Activated T-cell treated with anti-CD3 and anti-CD28 coated beads for 24 hours (primary cell): ENCODE measurements at regions not wholly inside any gene's neighbourhood (a gene's known extent, or its start where the extent isn't known, plus 50 kb on each side); places are given as distances from the start of the nearest gene placed in this dataset.
"Not testable (repeated sequence)": the region's sequence is repeated elsewhere in the genome, so short reads cannot be mapped to it uniquely, and the experiment has no call there.

Experiments
- DNase-seq: peaks from one replicate; pipeline ENCODE4 v3.0.0-alpha.2; 2020; ENCODE audit warnings: low read depth

DNA sequence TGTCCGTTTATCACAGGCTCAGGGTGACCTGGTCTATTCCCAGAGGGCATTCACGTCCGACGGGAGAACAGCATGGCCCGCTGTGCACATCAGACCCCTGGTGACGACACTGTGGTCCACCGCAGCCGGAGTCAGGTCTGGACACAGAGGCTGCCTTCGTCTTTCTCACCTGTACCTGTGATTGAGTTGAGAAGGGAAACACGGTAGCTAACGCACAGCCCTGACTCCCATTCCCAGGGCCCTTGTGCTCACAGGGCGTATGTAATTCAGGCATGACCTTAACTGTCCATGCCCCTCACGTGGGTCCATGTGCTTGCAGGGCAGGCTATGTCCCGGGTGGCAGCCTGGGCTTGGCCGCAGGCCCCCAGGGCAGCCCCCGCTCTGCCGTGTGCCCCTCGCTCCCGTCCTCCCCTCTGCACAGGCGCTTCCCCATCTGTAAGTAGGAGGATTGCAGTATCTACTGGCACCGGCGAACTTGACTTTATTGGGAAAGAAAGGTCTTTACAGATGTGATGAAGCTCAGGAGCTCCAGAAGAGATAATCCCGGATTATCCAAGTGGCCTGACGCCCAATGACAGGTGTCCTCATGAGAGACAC lies 221.3 kb upstream of the TCERG1L start:
- no peak for DNase-seq

DNA sequence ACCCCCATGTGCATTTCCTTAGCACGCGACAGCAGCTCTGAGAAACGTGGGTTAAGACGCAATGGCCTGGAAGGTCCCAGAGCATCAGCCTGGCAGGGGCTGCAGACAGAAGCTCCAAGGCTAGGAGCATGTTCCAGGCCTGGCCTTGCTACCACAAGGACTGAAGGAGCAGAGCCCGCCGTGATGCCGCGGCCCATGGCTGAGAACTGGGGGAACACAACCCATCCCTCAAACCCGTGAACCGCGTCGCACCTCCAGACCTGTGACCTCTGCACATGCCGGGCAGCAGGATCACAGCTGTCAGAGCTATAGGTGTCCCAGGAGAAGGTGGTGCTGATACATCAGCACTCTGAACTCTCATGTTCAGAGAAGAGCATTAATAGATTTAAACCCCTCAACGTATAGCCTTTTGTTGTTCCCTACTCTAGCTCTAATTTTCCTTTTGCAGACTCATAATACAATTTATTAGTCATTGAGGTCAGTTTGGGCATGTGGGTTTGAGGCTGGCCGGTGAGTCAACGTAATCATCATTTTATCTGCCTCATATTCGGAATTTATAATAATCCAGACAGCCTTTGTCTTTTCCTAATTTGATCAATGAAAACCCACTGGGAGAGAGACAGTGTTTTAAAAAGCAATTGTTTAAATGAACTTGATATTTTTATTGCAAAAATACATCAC lies 222.5 kb upstream of the TCERG1L start:
- no peak for DNase-seq

DNA sequence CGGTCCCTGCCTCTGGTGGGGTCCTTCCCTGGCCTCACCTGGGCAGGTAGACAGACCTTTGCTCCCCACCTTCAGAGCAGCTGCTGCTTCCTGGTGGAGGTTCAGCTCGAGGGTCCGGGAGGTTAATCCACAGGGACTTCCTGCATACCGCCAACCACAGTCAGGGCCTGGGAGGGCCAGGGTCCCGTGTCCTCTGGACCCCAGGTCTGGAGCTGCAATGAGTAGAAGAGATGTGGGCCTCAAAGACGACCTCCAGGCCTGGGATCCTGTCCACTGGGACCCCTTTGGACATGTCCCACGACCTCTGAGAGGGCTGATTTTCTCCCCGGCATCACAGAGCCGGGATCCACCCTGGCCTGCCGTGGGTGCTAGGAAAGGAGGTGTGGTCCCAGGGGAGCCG lies 223.3 kb upstream of the TCERG1L start:
- no peak for DNase-seq

DNA sequence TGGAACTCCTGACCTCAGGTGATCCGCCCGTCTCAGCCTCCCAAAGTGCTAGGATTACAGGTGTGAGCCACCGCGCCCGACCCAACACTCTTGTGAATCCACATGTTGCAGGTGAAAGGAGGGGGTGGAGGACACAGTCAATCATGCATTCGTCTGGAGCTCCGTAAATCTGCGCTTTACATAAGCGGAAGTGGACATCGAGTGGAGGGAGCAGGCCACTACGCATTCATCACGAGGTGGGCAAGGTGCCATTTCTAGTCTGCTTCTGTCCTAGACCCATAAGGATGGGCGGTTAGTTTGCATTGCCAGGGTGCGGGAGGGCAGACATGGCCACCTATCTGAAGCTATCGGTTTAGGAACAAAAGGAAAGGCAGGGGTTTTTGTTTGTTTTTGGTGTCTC lies 225.2 kb upstream of the TCERG1L start:
- DNase-seq = no peak

DNA sequence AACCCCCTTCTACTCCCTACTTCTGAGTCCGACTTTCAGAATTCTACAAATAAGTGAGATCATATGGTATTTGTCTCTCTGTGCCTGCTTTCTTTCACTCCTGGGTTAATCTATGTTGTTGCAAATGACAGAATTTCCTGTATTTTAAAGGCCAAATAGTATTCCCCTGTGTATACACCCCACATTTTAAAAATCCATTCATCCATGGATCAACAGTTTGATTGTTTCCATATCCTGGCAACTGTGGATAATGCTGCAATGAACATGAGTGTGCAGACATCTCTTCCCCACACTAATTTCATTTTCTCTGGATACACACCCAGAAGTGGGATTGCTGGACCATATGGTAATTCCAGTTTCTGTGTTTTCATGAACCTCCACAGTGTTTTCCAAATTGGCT lies 225.8 kb upstream of the TCERG1L start:
- DNase-seq = no peak

DNA sequence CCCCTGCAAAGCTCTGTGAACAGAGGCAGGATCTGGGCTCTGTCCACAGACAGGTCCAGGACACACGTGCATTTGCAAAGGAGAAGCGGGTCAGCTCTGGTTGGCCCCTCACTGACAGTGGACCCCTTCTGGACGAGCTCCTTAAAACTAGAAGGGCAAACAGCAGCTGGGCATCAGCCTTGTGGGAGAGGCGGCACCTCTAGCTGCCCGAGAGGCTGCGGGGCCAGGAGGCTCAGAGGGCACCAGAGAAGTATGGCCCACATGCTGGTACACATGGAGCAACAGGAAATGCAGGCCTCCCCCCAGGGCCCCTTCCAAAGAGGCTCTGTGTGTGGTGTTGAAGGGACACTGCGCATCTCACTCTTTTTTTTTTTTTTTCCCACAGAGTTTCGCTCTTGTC lies 233.0 kb upstream of the TCERG1L start:
- DNase-seq = no peak

DNA sequence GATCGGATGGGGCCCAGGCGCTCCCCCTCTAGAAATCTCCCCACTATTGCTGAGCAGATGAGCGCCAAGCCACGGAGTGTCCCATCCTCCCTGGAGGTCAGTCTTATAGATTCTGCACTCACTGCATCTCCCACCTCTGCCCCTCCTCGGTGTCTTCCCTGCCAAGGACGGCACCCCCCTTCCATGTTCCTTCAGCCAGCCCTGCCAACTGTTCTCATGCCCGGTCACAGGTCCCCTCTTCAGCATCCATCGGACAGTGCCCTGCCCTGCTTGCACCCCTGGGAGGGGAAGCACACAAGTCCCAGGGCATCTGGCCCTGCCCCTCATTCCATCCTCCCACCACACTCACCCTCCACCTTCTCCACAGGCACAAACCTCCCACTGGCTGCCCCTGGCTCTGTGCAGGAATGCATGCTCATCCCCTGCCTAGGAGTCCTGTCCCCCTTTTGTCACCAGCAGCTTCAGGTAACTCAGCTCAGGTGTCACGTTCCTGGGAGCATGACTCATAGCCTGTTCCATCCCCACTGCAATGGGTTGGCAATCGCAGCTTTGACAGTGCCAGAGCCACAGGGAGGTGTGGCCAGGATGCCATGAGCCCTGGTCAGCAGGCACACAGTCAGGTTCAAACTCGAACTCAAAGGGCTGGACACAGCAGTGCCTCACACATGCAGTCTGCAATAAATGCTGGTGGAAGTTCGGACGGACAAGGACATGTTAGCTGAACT lies 234.7 kb upstream of the TCERG1L start:
- no peak for DNase-seq

DNA sequence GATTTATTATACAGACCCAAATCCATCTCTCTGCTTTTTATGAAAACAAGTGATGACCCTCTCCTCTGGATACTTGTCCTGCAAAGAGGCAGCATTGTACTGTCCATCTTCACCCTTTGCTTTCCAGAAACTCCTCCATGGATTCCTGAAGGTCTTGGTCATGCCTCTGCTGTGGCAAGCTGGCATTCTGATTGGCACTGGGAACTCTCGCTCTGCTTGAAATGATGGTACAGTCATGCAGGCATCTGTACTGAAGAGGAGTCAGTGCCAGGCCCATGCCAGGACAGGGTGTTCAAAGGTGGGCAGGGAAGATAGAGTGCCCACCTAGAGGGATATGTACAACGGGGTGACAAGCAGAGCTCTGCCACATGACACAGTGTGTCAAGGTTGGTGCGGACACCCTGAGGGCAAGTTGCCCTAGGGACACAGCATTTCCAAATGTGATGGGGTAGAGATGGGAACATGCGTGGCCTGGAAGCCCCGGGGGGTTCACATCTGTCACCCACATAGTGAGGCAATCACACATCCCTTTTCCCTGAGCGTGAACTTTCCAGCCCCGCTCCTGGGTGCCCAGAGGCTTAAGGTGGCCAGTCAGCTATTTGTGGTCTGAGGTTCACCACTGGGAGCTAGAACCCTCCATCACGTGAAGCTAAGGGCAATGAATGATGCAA lies 235.7 kb upstream of the TCERG1L start:
- DNase-seq = no peak

DNA sequence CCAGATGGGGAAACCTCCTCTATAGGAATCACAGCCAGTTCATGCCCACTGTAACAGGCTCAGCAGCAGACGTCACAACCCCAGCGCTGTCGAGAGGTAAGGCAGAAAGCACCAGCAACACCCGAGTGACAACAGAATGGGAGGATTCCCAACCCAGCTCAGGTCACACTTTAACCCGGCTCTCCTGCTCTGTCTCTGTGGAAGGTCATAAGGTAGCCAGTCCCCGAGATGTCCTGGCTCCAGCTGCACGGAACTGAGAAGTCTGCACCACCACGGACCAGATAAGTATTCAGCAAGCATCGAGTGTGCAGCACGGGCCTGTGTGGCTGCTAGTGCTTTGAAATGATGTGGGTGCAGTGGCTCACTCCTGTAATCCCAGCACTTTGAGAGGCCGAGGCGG lies 236.7 kb upstream of the TCERG1L start:
- DNase-seq = no peak

DNA sequence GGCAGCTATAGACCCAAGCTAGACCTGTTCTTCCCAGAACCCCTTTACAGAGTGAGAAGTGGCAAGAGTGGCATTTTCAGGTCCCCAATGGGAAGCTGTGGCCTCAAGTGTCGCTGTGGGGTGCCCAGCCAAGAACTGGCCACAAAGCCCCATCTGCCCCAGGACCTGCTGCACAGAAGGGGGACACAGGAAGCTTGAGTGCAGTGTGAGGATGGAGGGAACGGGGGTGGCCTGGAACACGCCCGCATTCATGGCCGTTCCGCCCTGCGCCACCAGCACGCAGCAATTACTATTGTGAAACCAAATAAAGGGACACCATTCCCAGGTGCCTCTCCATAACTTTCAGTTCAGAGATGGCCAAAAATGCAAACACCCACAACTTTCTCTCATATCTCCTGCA lies 237.6 kb upstream of the TCERG1L start:
- no peak for DNase-seq

DNA sequence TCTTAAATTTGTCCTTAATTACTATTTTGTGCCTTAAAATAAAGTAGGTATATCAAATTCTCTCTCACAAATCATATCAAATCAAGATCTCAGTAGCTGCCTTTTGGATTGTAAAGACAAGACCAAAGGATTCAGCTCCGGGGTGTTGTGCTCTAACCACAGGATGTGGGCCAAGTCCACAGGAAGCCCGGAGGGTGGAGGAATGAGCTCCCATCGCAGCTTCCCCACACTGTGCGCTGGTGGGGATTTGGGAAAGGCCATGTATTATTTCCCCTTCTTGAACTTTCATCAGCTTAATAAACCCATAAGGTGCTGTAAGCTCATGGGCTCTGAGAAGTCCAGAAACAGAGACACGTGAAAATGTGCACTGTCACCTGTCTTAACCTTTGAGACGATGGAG lies 241.6 kb upstream of the TCERG1L start:
- no peak for DNase-seq

DNA sequence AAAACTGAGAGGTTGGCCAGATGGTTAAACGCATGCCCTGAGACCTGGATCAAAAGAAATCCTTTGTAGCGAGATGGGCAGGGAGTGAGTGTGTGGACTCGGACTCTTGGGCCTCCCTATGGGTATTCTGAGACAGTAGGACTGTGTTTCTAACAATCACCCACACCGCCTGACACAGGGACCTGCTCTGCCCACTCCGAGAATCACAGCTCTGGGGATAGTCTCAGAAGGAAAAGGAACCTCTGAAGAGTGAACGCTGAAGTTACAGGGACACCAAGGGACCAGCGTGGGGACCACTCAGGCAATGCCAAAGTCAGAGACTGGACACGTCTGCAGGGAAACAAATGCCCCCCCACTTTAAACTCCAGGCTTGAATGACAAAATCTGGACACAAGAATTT lies 242.1 kb upstream of the TCERG1L start:
- DNase-seq = no peak

DNA sequence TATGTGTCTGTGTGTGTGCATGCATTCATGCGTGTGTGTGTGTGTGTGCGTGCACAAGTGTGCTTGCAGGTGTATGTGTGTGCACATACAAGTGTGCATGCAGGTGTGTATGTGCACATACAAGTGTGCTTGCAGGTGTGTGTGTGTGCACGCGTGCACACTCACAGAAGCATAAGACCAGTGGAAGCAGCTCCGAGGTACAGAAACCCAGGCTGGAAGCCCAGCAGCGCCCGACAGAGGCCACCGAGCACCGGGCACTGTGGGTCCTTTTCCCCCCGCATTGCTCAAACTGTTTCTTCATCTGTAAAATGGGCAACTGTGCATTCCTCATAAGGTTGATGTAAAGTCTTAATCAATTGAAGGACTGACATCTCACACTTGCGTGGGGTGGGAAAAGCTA lies 243.3 kb upstream of the TCERG1L start:
- no peak for DNase-seq

DNA sequence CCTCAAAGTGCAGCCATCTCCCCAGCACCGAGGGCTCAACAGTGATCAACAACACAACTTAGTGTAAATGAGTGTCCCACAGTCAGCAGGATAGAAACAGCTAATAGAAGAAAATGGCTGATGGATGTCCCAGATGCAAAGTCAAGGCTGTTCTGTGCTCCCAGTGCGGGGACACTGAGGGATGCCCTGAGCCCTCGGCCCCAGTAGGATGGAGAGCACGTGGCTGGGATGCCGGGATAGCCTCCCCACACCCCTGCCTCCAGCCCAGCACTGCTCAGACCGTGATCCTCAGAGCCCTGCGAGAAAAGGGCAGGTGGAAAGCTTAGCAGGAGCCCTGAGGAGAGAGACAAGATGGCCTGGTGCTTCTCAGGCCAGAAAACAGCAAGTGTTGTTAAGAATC lies 243.9 kb upstream of the TCERG1L start:
- no peak for DNase-seq

DNA sequence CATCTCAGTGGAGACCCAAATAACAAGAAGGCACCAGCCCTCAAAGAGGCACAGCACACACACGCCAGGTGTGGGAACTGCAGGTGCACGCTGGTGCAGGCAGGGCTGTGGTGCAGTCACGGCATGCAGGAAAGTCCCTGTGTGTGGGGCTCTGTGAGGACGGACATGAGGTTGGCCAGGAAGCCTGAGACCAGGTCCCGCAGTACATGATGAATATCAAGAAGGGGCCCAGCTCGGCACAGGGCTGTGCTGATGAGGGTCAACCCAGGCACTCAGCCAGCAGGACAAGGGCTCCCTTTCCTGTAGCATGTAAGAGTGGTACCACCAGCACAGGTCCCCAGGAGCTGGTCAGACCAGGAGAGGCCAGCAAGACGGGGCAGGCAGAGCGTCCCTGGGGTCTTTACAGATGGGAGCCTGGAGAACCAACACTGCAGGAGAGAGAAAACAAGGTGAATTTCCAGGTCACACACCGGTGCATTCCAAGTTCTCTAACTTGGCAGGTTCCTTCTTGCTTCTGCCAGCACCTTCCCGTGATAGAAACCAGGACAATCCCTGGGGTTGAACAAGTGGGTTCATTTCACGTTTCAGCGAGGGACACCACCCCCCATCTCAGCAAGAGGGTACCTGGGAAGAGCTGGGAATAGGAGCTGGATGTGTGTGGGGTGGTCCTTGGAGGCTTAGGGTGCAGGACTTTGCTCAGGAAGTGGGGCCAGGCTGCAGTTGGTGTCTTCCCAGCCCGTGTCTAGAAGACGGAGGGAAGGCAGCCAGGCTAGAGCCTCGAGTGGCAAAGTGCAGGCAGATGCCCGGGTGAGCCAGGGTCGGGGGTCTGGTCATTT lies 244.8 kb upstream of the TCERG1L start:
- DNase-seq = no peak

DNA sequence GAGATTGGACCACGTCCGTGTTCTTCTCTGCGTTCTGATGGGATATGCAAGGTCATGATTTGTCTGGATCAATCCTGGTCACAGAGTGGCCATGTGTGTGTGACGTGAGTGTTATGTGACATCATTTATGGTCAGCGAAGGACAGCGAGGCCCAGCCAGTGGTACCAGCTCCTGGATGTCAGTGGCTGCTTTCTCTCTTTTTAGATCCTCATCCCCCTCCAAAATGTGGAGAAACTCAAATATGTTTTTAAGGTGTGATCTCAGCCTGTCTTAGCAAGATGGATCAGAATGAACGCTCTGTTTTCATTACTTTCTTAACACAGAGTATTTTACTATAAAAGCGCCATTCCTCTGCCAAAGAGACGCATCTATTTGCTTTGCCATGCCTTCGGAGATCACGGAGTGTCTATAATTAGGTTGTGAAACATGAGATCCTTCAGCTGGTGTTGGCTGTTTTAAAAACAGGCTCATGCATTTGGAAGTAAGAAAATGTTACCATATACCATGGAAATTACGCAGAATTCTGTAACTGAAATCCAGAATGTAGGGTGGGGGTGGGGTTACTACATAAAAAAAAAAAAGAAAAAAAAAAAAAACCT lies 245.5 kb upstream of the TCERG1L start:
- DNase-seq = no peak

DNA sequence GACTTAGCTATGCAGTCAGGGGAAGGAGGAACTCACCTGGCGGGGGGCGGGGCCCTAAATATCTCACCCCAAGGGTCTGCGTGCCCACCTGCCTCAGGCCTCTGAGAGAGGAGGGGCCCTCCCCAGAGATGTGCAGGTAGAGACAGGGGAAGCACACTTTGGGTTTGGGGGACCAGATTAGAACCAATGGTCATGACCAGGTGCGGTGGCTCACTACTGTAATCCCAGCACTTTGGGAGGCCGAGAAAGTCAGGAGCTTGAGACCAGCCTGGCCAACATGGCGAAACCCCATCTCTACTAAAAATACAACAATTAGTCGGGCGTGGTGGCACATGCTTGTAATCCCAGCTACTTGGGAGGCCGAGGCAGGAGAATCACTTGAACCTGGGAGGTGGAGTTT lies 246.4 kb upstream of the TCERG1L start:
- DNase-seq = not testable (repeated sequence)

DNA sequence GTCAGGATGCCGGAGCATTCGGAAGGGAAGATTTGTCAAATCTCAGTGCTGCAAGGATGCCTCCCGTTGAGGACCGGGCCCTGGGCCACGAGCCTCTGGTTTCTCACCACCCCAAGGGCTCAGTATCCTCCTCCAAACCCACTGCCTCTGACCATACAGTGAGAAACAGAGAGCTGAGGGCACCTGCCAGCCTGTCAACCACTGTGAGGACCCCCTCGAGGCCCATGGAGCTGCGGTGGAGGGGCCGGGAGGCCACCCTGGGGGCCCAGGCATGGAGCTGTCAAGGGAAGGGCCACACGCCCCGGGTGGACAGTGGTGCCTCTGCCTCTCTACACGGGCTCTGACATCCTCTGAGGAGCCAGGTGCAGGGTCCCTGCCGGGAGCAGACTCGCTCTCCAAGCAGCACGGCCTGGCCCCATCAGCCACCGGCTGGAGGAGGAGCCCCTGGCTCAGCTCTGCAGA lies 248.0 kb upstream of the TCERG1L start:
- no peak for DNase-seq

DNA sequence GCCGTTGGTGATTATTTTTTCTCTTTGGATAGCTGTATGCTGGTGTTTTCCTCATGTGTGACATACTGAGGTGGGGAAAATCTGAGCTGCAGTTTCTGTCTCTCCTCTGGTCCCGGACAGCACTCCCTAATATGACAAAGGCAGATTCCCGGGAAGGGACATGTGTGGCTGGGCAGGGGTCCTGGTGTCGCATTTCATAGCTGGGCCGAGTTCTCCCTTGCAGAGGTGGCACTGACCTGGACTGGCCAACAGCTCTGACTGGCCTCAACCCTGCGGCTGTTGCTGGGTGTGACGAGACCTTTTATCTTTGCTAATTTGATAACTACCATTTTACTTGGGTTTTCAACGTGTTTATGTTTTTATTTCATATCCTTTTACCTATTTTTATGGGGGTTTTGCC lies 248.6 kb upstream of the TCERG1L start:
- no peak for DNase-seq

DNA sequence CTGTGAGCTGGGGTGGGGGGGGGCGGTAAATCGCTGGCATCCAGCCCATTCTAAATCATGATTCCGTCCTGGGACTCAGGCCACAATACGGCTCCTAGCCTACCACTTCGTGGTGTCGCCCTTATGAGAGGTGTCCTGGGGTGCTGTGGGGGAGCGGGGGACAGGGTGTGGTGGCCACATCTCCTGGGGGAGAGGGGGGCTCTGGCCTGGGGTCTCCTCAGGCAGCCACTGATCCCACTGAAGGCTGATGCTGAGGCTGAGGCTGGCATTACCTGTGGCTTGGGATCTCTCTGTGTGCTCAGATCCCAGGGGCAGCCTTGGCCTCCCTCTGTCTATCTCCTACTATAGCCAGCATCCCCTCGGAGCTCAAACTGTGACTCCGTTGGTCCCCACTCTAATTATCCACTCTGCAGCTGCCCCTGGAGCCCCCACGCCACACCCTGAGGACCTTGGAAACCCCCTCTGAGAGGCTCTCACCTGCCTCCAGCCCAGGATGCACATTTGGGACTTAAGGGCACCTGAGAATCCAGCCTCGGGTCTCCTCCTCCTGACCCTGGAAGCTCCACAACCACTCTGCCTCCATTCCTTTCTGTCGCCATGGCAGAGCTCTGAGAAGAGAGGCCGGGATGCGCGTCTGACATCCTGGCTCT lies 249.3 kb upstream of the TCERG1L start:
- DNase-seq = no peak

DNA sequence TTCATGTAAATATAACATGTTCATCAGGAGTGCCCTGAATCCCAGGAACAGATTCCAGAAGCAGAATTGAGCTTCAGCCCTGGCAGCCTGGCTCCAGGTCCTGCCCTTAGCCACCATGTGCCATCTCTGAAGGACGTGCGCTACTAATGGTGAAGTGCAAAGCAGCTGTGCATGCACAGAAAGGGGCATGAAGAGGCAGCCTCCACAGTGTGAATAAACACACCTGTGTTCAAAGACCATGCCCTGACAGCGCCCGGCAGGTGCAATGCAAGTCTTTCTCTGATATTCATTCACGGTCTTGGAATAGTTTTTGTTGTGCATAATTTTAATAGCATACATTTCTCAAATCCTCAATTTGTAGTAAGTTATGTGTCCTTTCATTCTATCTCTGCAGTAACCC lies 250.4 kb upstream of the TCERG1L start:
- DNase-seq = no peak
